Tibial nerve (tissue), 3 donors: ENCODE measurements at regions not wholly inside any gene's neighbourhood (a gene's known extent, or its start where the extent isn't known, plus 50 kb on each side); places are given as distances from the start of the nearest gene placed in this dataset.
"Not testable (repeated sequence)": the region's sequence is repeated elsewhere in the genome, so short reads cannot be mapped to it uniquely, and the experiment has no call there.

Source experiments
- CTCF ChIP-seq, 5 experiments: fragments of 200-600 bp in 3 of 5; fragments of 450-650 bp in 2 of 5; sonication (generic) in 3 of 5; IDR thresholded peaks; one replicate each; pipeline ENCODE4 v1.5.1; 2016 to 2019; ENCODE audit warnings: antibody characterized with exemption in 5 of 5, mild to moderate bottlenecking in 3 of 5, moderate library complexity in 2 of 5
- POLR2A ChIP-seq, 2 donors: fragments of 450-650 bp; IDR thresholded peaks; one replicate each; pipeline ENCODE4 v1.6.1; 2017; ENCODE audit warnings: antibody characterized with exemption in 2 of 2, mild to moderate bottlenecking in 2 of 2, moderate library complexity in 2 of 2

- not testable (repeated sequence) for TF ChIP-seq CTCF, POLR2A (IDR thresholded peaks at IDR 0.05)
Observed at GRCh38 chr5:158582669-158583068, 517.0 kb downstream of the EBF1 start.
